GM23248 (cell line): ENCODE measurements at regions not wholly inside any gene's neighbourhood (a gene's known extent, or its start where the extent isn't known, plus 50 kb on each side); places are given as distances from the start of the nearest gene placed in this dataset.

ENCODE experiments used
- EZH2 ChIP-seq: fragments of 200-600 bp; sonication (generic); IDR thresholded peaks from 2 replicates; pipeline ENCODE4 v1.6.1; 2018; ENCODE audit warnings: antibody characterized with exemption, mild to moderate bottlenecking; ENCODE audit not compliant: insufficient read depth, poor library complexity, severe bottlenecking
- EZH2phosphoT487 ChIP-seq: fragments of 200-600 bp; sonication (generic); IDR thresholded peaks from 2 replicates; pipeline ENCODE4 v1.6.1; 2018; ENCODE audit warnings: antibody characterized with exemption, moderate library complexity, mild to moderate bottlenecking, low read depth; ENCODE audit not compliant: insufficient read depth

DNA sequence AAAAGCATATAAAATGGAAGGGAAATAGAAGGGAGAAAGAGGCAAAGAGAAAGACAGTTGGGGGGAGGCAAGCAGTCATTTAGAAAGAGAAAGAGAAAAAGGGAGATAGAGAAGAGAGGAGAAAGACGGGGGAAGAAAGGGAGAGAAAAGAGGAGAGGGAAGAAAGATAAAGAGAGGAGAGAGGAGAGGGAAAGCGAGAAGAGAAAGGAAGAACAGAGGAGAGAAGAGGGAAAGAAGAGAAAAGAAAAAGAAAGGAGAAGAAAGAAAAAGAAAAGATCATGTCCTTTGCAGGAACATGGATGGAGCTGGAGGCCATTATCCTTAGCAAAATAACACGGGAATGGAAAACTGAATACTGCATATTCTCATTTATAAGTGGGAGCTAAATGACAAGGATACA, 247.7 kb downstream of the MIAT start:
- no peak for TF ChIP-seq EZH2phosphoT487
- no peak for TF ChIP-seq EZH2
